LNCaP clone FGC (cell line): ENCODE measurements at regions not wholly inside any gene's neighbourhood (a gene's known extent, or its start where the extent isn't known, plus 50 kb on each side); places are given as distances from the start of the nearest gene placed in this dataset.
A peak's percentile ranks its signal among the peaks of the same experiment; 100 is the strongest.

Source experiments
- DNase-seq: peaks from one replicate; pipeline ENCODE4 v3.0.0-alpha.2; 2011; ENCODE audit warnings: low read depth
- H3K4me3 ChIP-seq: 2 replicates; pipeline ENCODE4 v1.5.1; 2011; ENCODE audit warnings: mild to moderate bottlenecking, low read depth, low read length, control low read depth
- TF ChIP-seq, protein P1 (sequence below): IDR thresholded peaks from 2 replicates; pipeline ENCODE4 v1.5.1; 2012; ENCODE audit warnings: mild to moderate bottlenecking; ENCODE audit not compliant: control insufficient read depth, insufficient read depth; ENCODE audit errors: extremely low read depth

DNA sequence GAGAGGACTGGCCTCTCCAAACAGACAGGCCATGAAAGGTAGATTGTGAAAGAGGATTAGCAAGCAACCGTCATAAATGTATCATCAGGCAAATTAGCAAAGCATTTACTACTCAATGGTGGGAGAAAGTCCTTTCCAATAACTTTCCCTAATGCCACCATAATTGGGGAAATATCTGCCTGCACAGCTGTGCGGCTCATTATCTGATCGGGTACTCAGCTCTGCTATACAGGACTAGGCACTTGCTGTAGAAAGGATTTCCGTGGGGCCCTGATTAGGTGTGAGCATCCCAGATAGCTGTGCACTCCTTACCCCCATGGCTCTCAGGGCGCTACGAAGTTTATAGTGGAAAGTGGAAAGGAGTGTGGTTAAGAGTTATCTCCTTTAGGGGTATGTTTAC, 309.7 kb upstream of the PLET1 start:
- H3K4me3 ChIP-seq: no peak overlapping the region
- TF ChIP-seq, protein P1, sequence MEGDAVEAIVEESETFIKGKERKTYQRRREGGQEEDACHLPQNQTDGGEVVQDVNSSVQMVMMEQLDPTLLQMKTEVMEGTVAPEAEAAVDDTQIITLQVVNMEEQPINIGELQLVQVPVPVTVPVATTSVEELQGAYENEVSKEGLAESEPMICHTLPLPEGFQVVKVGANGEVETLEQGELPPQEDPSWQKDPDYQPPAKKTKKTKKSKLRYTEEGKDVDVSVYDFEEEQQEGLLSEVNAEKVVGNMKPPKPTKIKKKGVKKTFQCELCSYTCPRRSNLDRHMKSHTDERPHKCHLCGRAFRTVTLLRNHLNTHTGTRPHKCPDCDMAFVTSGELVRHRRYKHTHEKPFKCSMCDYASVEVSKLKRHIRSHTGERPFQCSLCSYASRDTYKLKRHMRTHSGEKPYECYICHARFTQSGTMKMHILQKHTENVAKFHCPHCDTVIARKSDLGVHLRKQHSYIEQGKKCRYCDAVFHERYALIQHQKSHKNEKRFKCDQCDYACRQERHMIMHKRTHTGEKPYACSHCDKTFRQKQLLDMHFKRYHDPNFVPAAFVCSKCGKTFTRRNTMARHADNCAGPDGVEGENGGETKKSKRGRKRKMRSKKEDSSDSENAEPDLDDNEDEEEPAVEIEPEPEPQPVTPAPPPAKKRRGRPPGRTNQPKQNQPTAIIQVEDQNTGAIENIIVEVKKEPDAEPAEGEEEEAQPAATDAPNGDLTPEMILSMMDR: no peak
- DNase-seq: no peak

DNA sequence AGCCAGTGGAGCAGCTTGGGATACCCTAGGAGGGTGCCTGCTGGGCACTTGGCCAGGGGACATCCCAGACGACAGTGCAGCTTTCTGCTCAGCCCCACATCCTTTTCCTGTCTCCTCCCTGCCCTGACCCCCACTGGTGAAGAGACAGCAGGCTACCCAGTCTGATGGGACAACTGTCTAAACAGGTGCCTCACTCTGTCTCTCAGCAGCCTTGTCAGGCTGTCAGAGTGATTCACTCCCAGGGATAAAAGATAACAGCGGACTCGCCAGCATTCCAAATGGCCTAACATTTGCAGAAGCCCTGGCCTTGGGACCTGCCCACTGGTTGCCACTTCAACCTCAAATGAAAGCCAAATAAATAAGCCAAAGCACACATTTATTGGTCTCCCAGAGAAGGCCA, 318.6 kb upstream of the PLET1 start:
- H3K4me3 ChIP-seq: no peak overlapping the region
- TF ChIP-seq, protein P1: no peak
- no peak for DNase-seq

GRCh38 chr11:112580864-112581263, 320.2 kb upstream of the PLET1 start:
- DNase-seq: no peak
- no peak overlapping the region for H3K4me3 ChIP-seq
- TF ChIP-seq, protein P1: no peak

DNA sequence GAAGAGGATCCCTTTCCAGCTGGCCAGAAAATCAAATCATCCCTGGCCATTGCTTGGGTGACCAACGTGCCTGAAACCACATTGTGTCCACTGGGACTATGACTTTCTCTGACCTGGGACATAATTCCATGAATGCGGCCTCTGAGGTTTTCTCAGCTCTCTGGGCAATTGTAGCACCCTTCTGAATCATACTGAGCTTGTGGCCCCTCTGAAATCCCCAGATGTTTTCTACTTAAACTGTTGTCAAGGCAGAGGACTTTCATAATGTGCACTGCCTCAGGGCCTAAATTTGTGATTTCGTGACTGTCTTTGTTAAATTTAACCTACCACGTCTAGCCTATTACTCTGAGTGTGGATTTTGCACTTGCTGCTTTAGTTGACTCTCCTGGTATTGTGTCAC, 321.1 kb upstream of the PLET1 start:
- DNase-seq: no peak
- H3K4me3 ChIP-seq: no peak overlapping the region
- TF ChIP-seq, protein P1: no peak

GRCh38 chr11:112582366-112582765, 321.7 kb upstream of the PLET1 start:
- TF ChIP-seq, protein P1: no peak
- no peak overlapping the region for H3K4me3 ChIP-seq
- DNase-seq: no peak

DNA sequence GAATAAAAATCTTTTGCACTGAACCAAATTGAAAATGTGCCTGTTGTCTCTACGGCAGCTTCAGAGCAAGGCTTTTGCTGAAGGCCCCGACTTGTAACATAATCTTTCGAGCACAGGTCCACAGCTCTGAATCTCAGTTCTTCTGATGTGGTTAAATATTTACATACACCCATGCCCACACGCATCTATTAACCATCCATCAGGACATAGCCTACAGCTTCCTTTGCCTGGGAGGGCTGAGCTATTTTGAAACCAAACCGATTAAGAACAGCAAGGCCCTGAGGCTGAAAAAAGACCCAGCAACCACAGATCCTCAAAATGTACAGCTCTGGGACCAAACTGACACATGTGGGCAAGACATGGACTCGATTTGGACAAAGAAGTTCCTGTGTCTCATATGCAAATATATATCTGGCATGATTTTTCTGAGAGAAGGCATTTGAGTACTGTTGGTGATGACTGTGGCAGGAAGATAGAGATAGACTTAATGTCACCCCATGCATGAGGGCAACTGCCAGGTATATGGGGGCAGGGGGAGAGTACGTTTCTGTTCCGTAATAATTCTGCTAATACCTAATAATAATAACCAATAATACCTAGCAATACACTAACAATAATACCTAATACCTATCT, 322.7 kb upstream of the PLET1 start:
- H3K4me3 ChIP-seq: no peak overlapping the region
- TF ChIP-seq, protein P1: no peak
- DNase-seq: no peak

GRCh38 chr11:112584672-112585071, 324.0 kb upstream of the PLET1 start:
- TF ChIP-seq, protein P1: peak; percentile 54
- DNase-seq: no peak
- no peak overlapping the region for H3K4me3 ChIP-seq
